ENCODE measurements at regions not wholly inside any gene's neighbourhood (a gene's known extent, or its start where the extent isn't known, plus 50 kb on each side); places are given as distances from the start of the nearest gene placed in this dataset.

- no peak overlapping the region for H2BK5ac ChIP-seq (ENCODE audit: low read length)
- H3K27ac ChIP-seq (replicated peaks; ENCODE audit: low read length), result no peak overlapping the region
- WGBS, 2 donors (ENCODE audit: extremely low coverage in 2 of 2, insufficient read length in 2 of 2, insufficient replicate concordance in 1 of 2), result no CpG with 5 or more reads among the region's 1 CpG
These were observed 994.0 kb downstream of the TSN start for GRCh38 chr2:122749405-122749804.

GRCh38 chr2:122750095-122750494 lies 994.6 kb downstream of the TSN start:
- no peak overlapping the region for H3K4ac ChIP-seq (ENCODE audit: low read length)
- H3K9me3 ChIP-seq (replicated peaks in 1 of 2; ENCODE audit: control insufficient read depth in 2 of 2, insufficient read depth in 1 of 2, low read depth in 1 of 2, low read length in 2 of 2), result no peaks in the 10 kb centered on the region
- no peaks in the 10 kb centered on the region for H3K36me3 ChIP-seq (replicated peaks in 1 of 2; ENCODE audit: control insufficient read depth in 2 of 2, insufficient read depth in 2 of 2, low read length in 2 of 2)
- no peak overlapping the region for H3K14ac ChIP-seq (ENCODE audit: low read length)
- no peak overlapping the region for H2AFZ ChIP-seq (ENCODE audit: low read length)
- H2BK15ac ChIP-seq (ENCODE audit: low read length), result no peak overlapping the region
- H3K79me1 ChIP-seq (ENCODE audit: low read depth, low read length), result no peaks in the 10 kb centered on the region
- no peak overlapping the region for H3K27ac ChIP-seq (replicated peaks; ENCODE audit: low read length)
- no peak overlapping the region for H3K23ac ChIP-seq (ENCODE audit: low read depth, low read length, poor library complexity)
- no peak overlapping the region for H4K91ac ChIP-seq (ENCODE audit: low read depth, low read length, poor library complexity)
- H3K18ac ChIP-seq (ENCODE audit: low read length), result no peak overlapping the region
- no peak overlapping the region for H2BK5ac ChIP-seq (ENCODE audit: low read length)
- H2AK5ac ChIP-seq (ENCODE audit: low read depth, low read length), result no peak overlapping the region
- H3K4me1 ChIP-seq (ENCODE audit: control insufficient read depth in 2 of 2, insufficient read depth in 1 of 2, low read depth in 1 of 2, low read length in 2 of 2), result peaks cover 2 to 6% of the 10 kb centered on the region in 2 donors
- no peak for DNase-seq (ENCODE audit: low spot score)
- no peak overlapping the region for H2BK12ac ChIP-seq (ENCODE audit: low read length)
- H3K4me3 ChIP-seq (ENCODE audit: low read length in 2 of 2), result no peak overlapping the region
- no peak overlapping the region for H2BK120ac ChIP-seq (ENCODE audit: low read depth, low read length)
- no peak overlapping the region for H4K8ac ChIP-seq (ENCODE audit: low read depth, low read length)
- H3K27me3 ChIP-seq (ENCODE audit: control insufficient read depth in 3 of 3, insufficient read depth in 3 of 3, low read depth in 1 of 3, low read length in 3 of 3), result no peaks in the 10 kb centered on the region
- WGBS, 2 donors (ENCODE audit: extremely low coverage in 2 of 2, insufficient read length in 2 of 2, insufficient replicate concordance in 1 of 2), result no CpG with 5 or more reads among the region's 1 CpG
- no peak overlapping the region for H3K4me2 ChIP-seq (ENCODE audit: insufficient read depth, low read length, poor library complexity, severe bottlenecking)
- H3K9ac ChIP-seq (ENCODE audit: low read depth, low read length, poor library complexity), result no peak overlapping the region

More at GRCh38 chr2:122749405-122749804, 994.0 kb downstream of the TSN start:
- no peak overlapping the region for H2BK15ac ChIP-seq (ENCODE audit: low read length)
- H3K4me3 ChIP-seq (ENCODE audit: low read length in 2 of 2), result no peak overlapping the region
- peaks cover 2 to 6% of the 10 kb centered on the region in 2 donors for H3K4me1 ChIP-seq (ENCODE audit: control insufficient read depth in 2 of 2, insufficient read depth in 1 of 2, low read depth in 1 of 2, low read length in 2 of 2)
- no peaks in the 10 kb centered on the region for H3K36me3 ChIP-seq (replicated peaks in 1 of 2; ENCODE audit: control insufficient read depth in 2 of 2, insufficient read depth in 2 of 2, low read length in 2 of 2)
- no peak overlapping the region for H3K9ac ChIP-seq (ENCODE audit: low read depth, low read length, poor library complexity)
- H3K18ac ChIP-seq (ENCODE audit: low read length), result no peak overlapping the region
- no peak for DNase-seq (ENCODE audit: low spot score)
- no peak overlapping the region for H3K4ac ChIP-seq (ENCODE audit: low read length)
- H2BK120ac ChIP-seq (ENCODE audit: low read depth, low read length), result no peak overlapping the region
- no peaks in the 10 kb centered on the region for H3K9me3 ChIP-seq (replicated peaks in 1 of 2; ENCODE audit: control insufficient read depth in 2 of 2, insufficient read depth in 1 of 2, low read depth in 1 of 2, low read length in 2 of 2)
- H3K79me1 ChIP-seq (ENCODE audit: low read depth, low read length), result no peaks in the 10 kb centered on the region
- H3K23ac ChIP-seq (ENCODE audit: low read depth, low read length, poor library complexity), result no peak overlapping the region
- H2AK5ac ChIP-seq (ENCODE audit: low read depth, low read length), result no peak overlapping the region
- H4K8ac ChIP-seq (ENCODE audit: low read depth, low read length), result no peak overlapping the region
- H3K27me3 ChIP-seq (ENCODE audit: control insufficient read depth in 3 of 3, insufficient read depth in 3 of 3, low read depth in 1 of 3, low read length in 3 of 3), result no peaks in the 10 kb centered on the region
- H4K91ac ChIP-seq (ENCODE audit: low read depth, low read length, poor library complexity), result no peak overlapping the region
- no peak overlapping the region for H2AFZ ChIP-seq (ENCODE audit: low read length)
- no peak overlapping the region for H3K14ac ChIP-seq (ENCODE audit: low read length)
- no peak overlapping the region for H3K4me2 ChIP-seq (ENCODE audit: insufficient read depth, low read length, poor library complexity, severe bottlenecking)
- H2BK12ac ChIP-seq (ENCODE audit: low read length), result no peak overlapping the region

- no peak overlapping the region for H2BK5ac ChIP-seq (ENCODE audit: low read length)
- H3K4me1 ChIP-seq (ENCODE audit: control insufficient read depth in 2 of 2, insufficient read depth in 1 of 2, low read depth in 1 of 2, low read length in 2 of 2), result peaks cover 2 to 6% of the 10 kb centered on the region in 2 donors
- no peak overlapping the region for H2BK15ac ChIP-seq (ENCODE audit: low read length)
- H3K27ac ChIP-seq (replicated peaks; ENCODE audit: low read length), result no peak overlapping the region
- no peaks in the 10 kb centered on the region for H3K9me3 ChIP-seq (replicated peaks in 1 of 2; ENCODE audit: control insufficient read depth in 2 of 2, insufficient read depth in 1 of 2, low read depth in 1 of 2, low read length in 2 of 2)
- no peak overlapping the region for H3K23ac ChIP-seq (ENCODE audit: low read depth, low read length, poor library complexity)
- no peak overlapping the region for H3K14ac ChIP-seq (ENCODE audit: low read length)
- no peaks in the 10 kb centered on the region for H3K79me1 ChIP-seq (ENCODE audit: low read depth, low read length)
- no peak for DNase-seq (ENCODE audit: low spot score)
- no peak overlapping the region for H4K8ac ChIP-seq (ENCODE audit: low read depth, low read length)
- no peak overlapping the region for H3K4me3 ChIP-seq (ENCODE audit: low read length in 2 of 2)
- H2BK12ac ChIP-seq (ENCODE audit: low read length), result no peak overlapping the region
- H3K36me3 ChIP-seq (replicated peaks in 1 of 2; ENCODE audit: control insufficient read depth in 2 of 2, insufficient read depth in 2 of 2, low read length in 2 of 2), result no peaks in the 10 kb centered on the region
- H2AK5ac ChIP-seq (ENCODE audit: low read depth, low read length), result no peak overlapping the region
- H3K27me3 ChIP-seq (ENCODE audit: control insufficient read depth in 3 of 3, insufficient read depth in 3 of 3, low read depth in 1 of 3, low read length in 3 of 3), result no peaks in the 10 kb centered on the region
- no peak overlapping the region for H4K91ac ChIP-seq (ENCODE audit: low read depth, low read length, poor library complexity)
- H2AFZ ChIP-seq (ENCODE audit: low read length), result no peak overlapping the region
- no peak overlapping the region for H3K9ac ChIP-seq (ENCODE audit: low read depth, low read length, poor library complexity)
- H3K18ac ChIP-seq (ENCODE audit: low read length), result no peak overlapping the region
- H3K4ac ChIP-seq (ENCODE audit: low read length), result no peak overlapping the region
- no peak overlapping the region for H2BK120ac ChIP-seq (ENCODE audit: low read depth, low read length)
- no peak overlapping the region for H3K4me2 ChIP-seq (ENCODE audit: insufficient read depth, low read length, poor library complexity, severe bottlenecking)
These were observed 995.4 kb downstream of the TSN start for GRCh38 chr2:122750808-122751207.

- no peak overlapping the region for H3K9ac ChIP-seq (ENCODE audit: low read depth, low read length, poor library complexity)
- H2BK12ac ChIP-seq (ENCODE audit: low read length), result no peak overlapping the region
- no peak overlapping the region for H3K14ac ChIP-seq (ENCODE audit: low read length)
- H3K36me3 ChIP-seq (replicated peaks in 1 of 2; ENCODE audit: control insufficient read depth in 2 of 2, insufficient read depth in 2 of 2, low read length in 2 of 2), result no peaks in the 10 kb centered on the region
- H3K9me3 ChIP-seq (replicated peaks in 1 of 2; ENCODE audit: control insufficient read depth in 2 of 2, insufficient read depth in 1 of 2, low read depth in 1 of 2, low read length in 2 of 2), result no peaks in the 10 kb centered on the region
- H2BK120ac ChIP-seq (ENCODE audit: low read depth, low read length), result no peak overlapping the region
- H3K27ac ChIP-seq (replicated peaks; ENCODE audit: low read length), result no peak overlapping the region
- no peak overlapping the region for H3K18ac ChIP-seq (ENCODE audit: low read length)
- no peak overlapping the region for H4K8ac ChIP-seq (ENCODE audit: low read depth, low read length)
- no peak overlapping the region for H3K4me2 ChIP-seq (ENCODE audit: insufficient read depth, low read length, poor library complexity, severe bottlenecking)
- no peak overlapping the region for H4K91ac ChIP-seq (ENCODE audit: low read depth, low read length, poor library complexity)
- no peak overlapping the region for H3K4ac ChIP-seq (ENCODE audit: low read length)
- no peak overlapping the region for H3K4me3 ChIP-seq (ENCODE audit: low read length in 2 of 2)
- peaks cover under 1 to 6% of the 10 kb centered on the region in 2 donors for H3K4me1 ChIP-seq (ENCODE audit: control insufficient read depth in 2 of 2, insufficient read depth in 1 of 2, low read depth in 1 of 2, low read length in 2 of 2)
- no peak overlapping the region for H3K23ac ChIP-seq (ENCODE audit: low read depth, low read length, poor library complexity)
- no peak overlapping the region for H2AFZ ChIP-seq (ENCODE audit: low read length)
- no peak for DNase-seq (ENCODE audit: low spot score)
- WGBS, 2 donors (ENCODE audit: extremely low coverage in 2 of 2, insufficient read length in 2 of 2, insufficient replicate concordance in 1 of 2), result no CpG with 5 or more reads among the region's 2 CpGs
- H2AK5ac ChIP-seq (ENCODE audit: low read depth, low read length), result no peak overlapping the region
- H2BK5ac ChIP-seq (ENCODE audit: low read length), result no peak overlapping the region
- no peaks in the 10 kb centered on the region for H3K79me1 ChIP-seq (ENCODE audit: low read depth, low read length)
- no peak overlapping the region for H2BK15ac ChIP-seq (ENCODE audit: low read length)
- H3K27me3 ChIP-seq (ENCODE audit: control insufficient read depth in 3 of 3, insufficient read depth in 3 of 3, low read depth in 1 of 3, low read length in 3 of 3), result no peaks in the 10 kb centered on the region
These were observed 997.9 kb downstream of the TSN start for GRCh38 chr2:122753336-122753735.

Data from neuronal stem cell (in vitro differentiated cells).